K562 (cell line): ENCODE measurements at regions not wholly inside any gene's neighbourhood (a gene's known extent, or its start where the extent isn't known, plus 50 kb on each side); places are given as distances from the start of the nearest gene placed in this dataset.

Experiments used
- ATAC-seq: fragments of 200-7000 bp; cut with Tn5 transposase; 3 replicates; pipeline ENCODE4 v1.9.1; 2020; ENCODE audit warnings: moderate library complexity
- BruUV-seq: library from RNA; stranded (reverse); fragments of 400-500 nt; replicated peaks from 2 replicates; lab custom pipeline; 2021; lab: Mats Ljungman, UMichigan
- CTCF ChIA-PET: fragments of 300-600 bp; formaldehyde crosslinking; extraction: SDS; loops from one replicate; lab custom pipeline; 2021; ENCODE audit warnings: low intra/inter-chr PET ratio; lab: Yijun Ruan, JAX
- POLR2A ChIA-PET: fragments of 300-600, 350-650 bp; sonication (Branson Sonifier 250); formaldehyde crosslinking; extraction: SDS; loops from one replicate; lab custom pipeline; 2021; ENCODE audit warnings: antibody characterized with exemption, inconsistent platforms; lab: Yijun Ruan, JAX
- DNase-seq, 4 experiments: peaks; one replicate each; pipeline versions ENCODE4 v3.0.0 to v3.0.0-alpha.2; 2011 to 2018; ENCODE audit warnings: low spot score in 3 of 4, mixed read lengths in 3 of 4; ENCODE audit errors: extremely low read depth in 1 of 4
- FAIRE-seq: peaks from 2 replicates; lab custom pipeline; 2011; peaks lifted over from hg19 to GRCh38; lab: Jason Lieb, UNC
- H2AFZ ChIP-seq: 2 replicates; pipeline ENCODE4 v1.6.0; 2011; ENCODE audit warnings: low read depth, low read length, control low read depth, inconsistent platforms
- H3K27ac ChIP-seq: fragments of 200-600 bp; 3 replicates; pipeline ENCODE4 v1.8.0; 2011; ENCODE audit warnings: low read depth, mild to moderate bottlenecking, control low read depth, inconsistent platforms, low read length, moderate library complexity, mixed read lengths; ENCODE audit errors: extremely low read depth
- H3K27me3 ChIP-seq, 2 experiments: fragments of 300-600 bp in 1 of 2; 2 replicates in 1 of 2; 3 replicates in 1 of 2; pipeline versions ENCODE4 v1.6.0 to v1.8.0; 2011; ENCODE audit warnings: inconsistent platforms in 2 of 2, low read length in 2 of 2, mild to moderate bottlenecking in 1 of 2, mixed read lengths in 1 of 2, moderate library complexity in 1 of 2; ENCODE audit not compliant: control insufficient read depth in 2 of 2, insufficient read depth in 2 of 2
- H3K36me3 ChIP-seq: fragments of 300-600 bp; 3 replicates; pipeline ENCODE4 v1.8.0; 2011; ENCODE audit warnings: mild to moderate bottlenecking, low read length, inconsistent platforms; ENCODE audit not compliant: control insufficient read depth, insufficient read depth
- H3K4me1 ChIP-seq, 2 experiments: fragments of 200-600 bp in 1 of 2; replicated peaks in 1 of 2; 2 replicates in 1 of 2; 3 replicates in 1 of 2; pipeline versions ENCODE4 v1.5.1 to v1.8.0; 2011; ENCODE audit warnings: inconsistent platforms in 2 of 2, low read length in 2 of 2, mild to moderate bottlenecking in 1 of 2, mixed read lengths in 1 of 2, moderate library complexity in 1 of 2; ENCODE audit not compliant: control insufficient read depth in 2 of 2, insufficient read depth in 2 of 2
- H3K4me2 ChIP-seq: 2 replicates; pipeline ENCODE4 v1.6.1; 2011; ENCODE audit warnings: low read length, control low read depth, inconsistent platforms, mixed read lengths; ENCODE audit not compliant: insufficient read depth
- H3K4me3 ChIP-seq: fragments of 200-600 bp; sonication (generic), shearing (Covaris generic); 2 replicates; pipeline ENCODE4 v1.5.1; 2016; ENCODE audit warnings: control low read depth, inconsistent platforms
- H3K79me2 ChIP-seq: fragments of 200-600 bp; 3 replicates; pipeline ENCODE4 v1.8.0; 2011; ENCODE audit warnings: low read length, inconsistent platforms; ENCODE audit not compliant: control insufficient read depth, insufficient read depth
- H3K9ac ChIP-seq, 2 experiments: 2 replicates each; pipeline versions ENCODE4 v1.6.0 to v1.6.1; 2011; ENCODE audit warnings: low read depth in 2 of 2, low read length in 2 of 2, control low read depth in 1 of 2, inconsistent platforms in 1 of 2, mild to moderate bottlenecking in 1 of 2, mixed read lengths in 1 of 2; ENCODE audit not compliant: insufficient read depth in 1 of 2
- H3K9me1 ChIP-seq: one replicate; pipeline ENCODE4 v1.6.0; 2011; ENCODE audit warnings: inconsistent platforms, mild to moderate bottlenecking, low read length, moderate library complexity; ENCODE audit not compliant: control insufficient read depth, insufficient read depth
- H3K9me3 ChIP-seq: replicated peaks from 2 replicates; pipeline ENCODE4 v1.5.1; 2011; ENCODE audit warnings: low read depth, low read length, inconsistent platforms; ENCODE audit not compliant: control insufficient read depth, insufficient read depth
- H4K20me1 ChIP-seq: replicated peaks from 2 replicates; pipeline ENCODE4 v1.6.1; 2011; ENCODE audit warnings: low read length, inconsistent platforms, mixed read lengths; ENCODE audit not compliant: control insufficient read depth, insufficient read depth
- E2F8 ChIP-seq: fragments of 450-650 bp; IDR thresholded peaks from 2 replicates; pipeline ENCODE4 v1.7.1; 2018; ENCODE audit warnings: mild to moderate bottlenecking, low read depth; ENCODE audit not compliant: partially characterized antibody
- GABPA ChIP-seq: fragments of 200-800 bp; sonication (Bioruptor generic); conservative IDR thresholded peaks from 2 replicates; pipeline ENCODE4 v1.6.1; 2016; ENCODE audit warnings: low read depth, missing genetic modification characterization, missing compliant biosample characterization
- JUN ChIP-seq, 2 experiments: sonication (generic) in 1 of 2; formaldehyde crosslinking in 1 of 2; IDR thresholded peaks; 2 replicates each; pipeline versions ENCODE4 v1.6.1 to v1.8.0; 2012 to 2022; ENCODE audit warnings: borderline replicate concordance in 2 of 2, mild to moderate bottlenecking in 2 of 2, improper control_type of control experiment in 1 of 2, low read depth in 1 of 2, low read length in 1 of 2, missing genetic modification reagents in 1 of 2
- L3MBTL2 ChIP-seq: fragments of 450-650 bp; IDR thresholded peaks from 2 replicates; pipeline ENCODE4 v1.6.1; 2016; ENCODE audit warnings: mild to moderate bottlenecking, moderate library complexity
- MEF2A ChIP-seq: IDR thresholded peaks from 2 replicates; pipeline ENCODE4 v1.6.1; 2011; ENCODE audit warnings: low read depth, mild to moderate bottlenecking, low read length, moderate library complexity; ENCODE audit not compliant: control insufficient read depth
- NFE2L1 ChIP-seq: fragments of 450-650 bp; IDR thresholded peaks from 2 replicates; pipeline ENCODE4 v1.6.1; 2016; ENCODE audit warnings: missing genetic modification characterization, low read depth, mild to moderate bottlenecking, missing compliant biosample characterization, moderate library complexity, borderline replicate concordance
- RAD21 ChIP-seq, 2 experiments: fragments of 250-450 bp in 1 of 2; fragments of 450-650 bp in 1 of 2; sonication (Bioruptor Pico) in 1 of 2; formaldehyde crosslinking in 1 of 2; IDR thresholded peaks in 1 of 2; conservative IDR thresholded peaks in 1 of 2; 2 replicates each; pipeline versions ENCODE4 v1.4.0 to v1.8.0; 2020 to 2022; ENCODE audit warnings: mild to moderate bottlenecking in 2 of 2, moderate library complexity in 1 of 2
- SRSF7 ChIP-seq: fragments of 200-400 bp; formaldehyde crosslinking; optimal IDR thresholded peaks from 2 replicates; pipeline ENCODE3; 2017; ENCODE audit warnings: mild to moderate bottlenecking, low read depth, low read length
- TRIM25 ChIP-seq: fragments of 450-650 bp; IDR thresholded peaks from 2 replicates; pipeline ENCODE4 v1.7.0; 2016; ENCODE audit warnings: borderline replicate concordance
- ZFP91 ChIP-seq: sonication (generic); formaldehyde crosslinking; IDR thresholded peaks from 2 replicates; pipeline ENCODE4 v1.8.0; 2022; ENCODE audit warnings: mild to moderate bottlenecking, missing genetic modification reagents
- WGBS: fragments of 100-300 bp; shearing (Covaris generic); methylation state at CpG from one replicate; pipeline ENCODE4 v1.1.6; 2016; ENCODE audit warnings: low coverage, mixed read lengths; ENCODE audit not compliant: insufficient coverage; ENCODE audit errors: missing lambda C conversion rate; 5-methylcytosine and 5-hydroxymethylcytosine counted together
- in situ Hi-C: fragments of 300-500 bp; cut with MboI; formaldehyde crosslinking; loops from 4 replicates; pipeline ENCODE4 v1.15.0; 2018; ENCODE audit warnings: inconsistent platforms, mixed read lengths
- intact Hi-C: fragments of 100-400 bp; cut with micrococcal nuclease; formaldehyde crosslinking; loops from 2 replicates; pipeline ENCODE4 v1.14.2; 2022
- TF ChIP-seq, protein P1 (sequence below), 2 experiments: IDR thresholded peaks; 2 replicates each; pipeline ENCODE4 v1.6.1; 2012; ENCODE audit warnings: improper control_type of control experiment in 2 of 2, low read depth in 2 of 2, low read length in 2 of 2, borderline replicate concordance in 1 of 2

- TF ChIP-seq JUN (IDR thresholded peaks at IDR 0.05; ENCODE audit: borderline replicate concordance, low read depth, low read length) (no peak), JUN (CRISPR knock-in tag; IDR thresholded peaks at IDR 0.05; ENCODE audit: borderline replicate concordance) (no peak), NFE2L1 (tag) (no peak), E2F8 (no peak), RAD21 (CRISPR knock-in tag; conservative IDR thresholded peaks at IDR 0.05 in 1 of 2, IDR thresholded peaks at IDR 0.05 in 1 of 2) (no peak), ZFP91 (no peak)
- TF ChIP-seq, all 486 proteins: peak for 0
Measured at GRCh38 chr2:123502931-123503330, 522.2 kb upstream of the CNTNAP5 start (continued).

DNA sequence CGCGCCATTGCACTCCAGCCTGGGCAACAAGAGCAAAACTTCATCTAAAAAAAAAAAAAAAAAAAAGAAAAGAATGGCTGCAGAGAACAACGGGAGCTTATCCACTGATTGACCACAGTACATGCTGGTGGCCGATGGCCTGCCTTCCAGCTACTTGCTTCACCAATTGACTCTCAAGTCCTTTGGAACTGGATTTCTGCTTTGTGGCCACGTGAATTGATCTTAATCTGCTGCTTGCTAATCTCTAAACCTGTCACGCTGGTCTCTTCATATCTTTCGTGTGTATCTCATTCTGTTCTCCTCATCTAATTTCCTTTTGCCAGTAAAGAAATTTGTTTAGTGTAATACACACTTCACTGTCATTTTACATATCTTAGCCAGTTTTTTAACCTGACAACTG lies 512.5 kb upstream of the CNTNAP5 start:
- H3K4me2 ChIP-seq = no peak overlapping the region
- ATAC-seq (no peak), FAIRE-seq (no peak), DNase-seq (no peak)
- H3K27ac ChIP-seq = no peak overlapping the region
- no peak overlapping the region for H3K9ac ChIP-seq
- no peaks in the 10 kb centered on the region for H3K9me1 ChIP-seq
- H3K79me2 ChIP-seq = no peaks in the 10 kb centered on the region
- no peaks in the 10 kb centered on the region for H3K4me1 ChIP-seq
- CTCF ChIA-PET = no interaction called here
- in situ Hi-C loops (no loop called here), intact Hi-C loops (no loop called here)
- no peaks in the 10 kb centered on the region for H3K27me3 ChIP-seq
- 5% methylated on average over 5 of the region's 7 CpGs for WGBS
- H3K4me3 ChIP-seq = no peak overlapping the region
- H3K36me3 ChIP-seq = no peaks in the 10 kb centered on the region
- H3K9me3 ChIP-seq = no peaks in the 10 kb centered on the region
- POLR2A ChIA-PET = no interaction called here
- no peak overlapping the region for H2AFZ ChIP-seq
- H4K20me1 ChIP-seq = no peaks in the 10 kb centered on the region
- no TSS peak for BruUV-seq
- no peak for TF ChIP-seq L3MBTL2
- no peak for TF ChIP-seq MEF2A
- TF ChIP-seq GABPA = no peak
- TF ChIP-seq SRSF7 = no peak
- TF ChIP-seq, protein P1, sequence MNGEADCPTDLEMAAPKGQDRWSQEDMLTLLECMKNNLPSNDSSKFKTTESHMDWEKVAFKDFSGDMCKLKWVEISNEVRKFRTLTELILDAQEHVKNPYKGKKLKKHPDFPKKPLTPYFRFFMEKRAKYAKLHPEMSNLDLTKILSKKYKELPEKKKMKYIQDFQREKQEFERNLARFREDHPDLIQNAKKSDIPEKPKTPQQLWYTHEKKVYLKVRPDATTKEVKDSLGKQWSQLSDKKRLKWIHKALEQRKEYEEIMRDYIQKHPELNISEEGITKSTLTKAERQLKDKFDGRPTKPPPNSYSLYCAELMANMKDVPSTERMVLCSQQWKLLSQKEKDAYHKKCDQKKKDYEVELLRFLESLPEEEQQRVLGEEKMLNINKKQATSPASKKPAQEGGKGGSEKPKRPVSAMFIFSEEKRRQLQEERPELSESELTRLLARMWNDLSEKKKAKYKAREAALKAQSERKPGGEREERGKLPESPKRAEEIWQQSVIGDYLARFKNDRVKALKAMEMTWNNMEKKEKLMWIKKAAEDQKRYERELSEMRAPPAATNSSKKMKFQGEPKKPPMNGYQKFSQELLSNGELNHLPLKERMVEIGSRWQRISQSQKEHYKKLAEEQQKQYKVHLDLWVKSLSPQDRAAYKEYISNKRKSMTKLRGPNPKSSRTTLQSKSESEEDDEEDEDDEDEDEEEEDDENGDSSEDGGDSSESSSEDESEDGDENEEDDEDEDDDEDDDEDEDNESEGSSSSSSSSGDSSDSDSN (IDR thresholded peaks at IDR 0.05; ENCODE audit: borderline replicate concordance in 1 of 2, low read depth in 2 of 2, low read length in 2 of 2) = no peak
- TF ChIP-seq TRIM25 = no peak
